H1 (cell line): ENCODE measurements at regions not wholly inside any gene's neighbourhood (a gene's known extent, or its start where the extent isn't known, plus 50 kb on each side); places are given as distances from the start of the nearest gene placed in this dataset.

Experiments used
- CTCF ChIA-PET: fragments of 300-600 bp; sonication (Branson Sonifier 250); formaldehyde crosslinking; loops from one replicate; lab custom pipeline; 2021; ENCODE audit not compliant: partially characterized antibody; lab: Charles Lee
- POLR2A ChIA-PET: fragments of 300-600 bp; sonication (Branson Sonifier 250); formaldehyde crosslinking; loops from one replicate; lab custom pipeline; 2021; ENCODE audit warnings: inconsistent platforms; ENCODE audit not compliant: partially characterized antibody; lab: Charles Lee
- DNase-seq, 2 experiments: peaks; one replicate each; pipeline versions ENCODE4 v3.0.0 to v3.0.0-alpha.2; 2010 to 2022; ENCODE audit warnings: low spot score in 2 of 2, low read depth in 1 of 2, mixed read lengths in 1 of 2
- FAIRE-seq: peaks from 2 replicates; lab custom pipeline; 2011; peaks lifted over from hg19 to GRCh38; lab: Jason Lieb, UNC
- H2AFZ ChIP-seq: 2 replicates; pipeline ENCODE4 v1.8.1; 2012; ENCODE audit warnings: low read length, inconsistent platforms
- H2AK5ac ChIP-seq: 2 replicates; pipeline ENCODE4 v1.6.1; 2013; ENCODE audit warnings: low read depth, low read length
- H2BK120ac ChIP-seq: replicated peaks from 2 replicates; pipeline ENCODE3; 2013; ENCODE audit warnings: low read depth, low read length, inconsistent platforms
- H2BK12ac ChIP-seq: 2 replicates; pipeline ENCODE4 v1.6.1; 2013; ENCODE audit warnings: low read depth, low read length
- H2BK15ac ChIP-seq: 2 replicates; pipeline ENCODE4 v1.6.1; 2013; ENCODE audit warnings: low read length
- H2BK20ac ChIP-seq: 2 replicates; pipeline ENCODE4 v1.6.1; 2013; ENCODE audit warnings: low read length
- H2BK5ac ChIP-seq: 2 replicates; pipeline ENCODE4 v1.6.1; 2013; ENCODE audit warnings: low read depth, low read length
- H3K14ac ChIP-seq: 2 replicates; pipeline ENCODE4 v1.6.1; 2013; ENCODE audit warnings: inconsistent platforms; ENCODE audit not compliant: insufficient read length
- H3K18ac ChIP-seq: 2 replicates; pipeline ENCODE4 v1.6.1; 2013; ENCODE audit warnings: low read length; ENCODE audit errors: extremely low read depth
- H3K23ac ChIP-seq: 2 replicates; pipeline ENCODE4 v1.6.1; 2013; ENCODE audit warnings: inconsistent platforms; ENCODE audit not compliant: insufficient read length
- H3K23me2 ChIP-seq: 2 replicates; pipeline ENCODE4 v1.6.1; 2013; ENCODE audit warnings: low read depth, low read length
- H3K27ac ChIP-seq: 2 replicates; pipeline ENCODE4 v1.6.1; 2011; ENCODE audit warnings: low read depth, low read length, inconsistent platforms
- H3K27me3 ChIP-seq, 4 experiments: replicated peaks in 1 of 4; 1 replicate in 1 of 4; 2 replicates in 3 of 4; pipeline versions ENCODE4 v1.6.1 to v1.8.1; 2011 to 2013; ENCODE audit warnings: low read length in 3 of 4, mild to moderate bottlenecking in 3 of 4, inconsistent platforms in 2 of 4, mixed read lengths in 2 of 4, moderate library complexity in 1 of 4; ENCODE audit not compliant: control insufficient read depth in 3 of 4, insufficient read depth in 3 of 4; ENCODE audit errors: extremely low read depth in 1 of 4
- H3K36me3 ChIP-seq, 4 experiments: 2 replicates each; pipeline versions ENCODE4 v1.6.1 to v1.8.1; 2011 to 2013; ENCODE audit warnings: mild to moderate bottlenecking in 4 of 4, low read length in 3 of 4, moderate library complexity in 2 of 4, control low read depth in 1 of 4, inconsistent platforms in 1 of 4; ENCODE audit not compliant: insufficient read depth in 4 of 4, control insufficient read depth in 2 of 4
- H3K4ac ChIP-seq: replicated peaks from 2 replicates; pipeline ENCODE3; 2013; ENCODE audit warnings: low read length, low read depth, mixed read lengths, inconsistent platforms; ENCODE audit not compliant: insufficient read length
- H3K4me1 ChIP-seq, 4 experiments: replicated peaks in 1 of 4; 1 replicate in 1 of 4; 2 replicates in 3 of 4; pipeline versions ENCODE4 v1.6.1 to v1.8.1; 2011 to 2013; ENCODE audit warnings: low read length in 3 of 4, inconsistent platforms in 2 of 4, mixed read lengths in 1 of 4; ENCODE audit not compliant: insufficient read depth in 4 of 4, control insufficient read depth in 3 of 4
- H3K4me2 ChIP-seq, 2 experiments: 2 replicates each; pipeline versions ENCODE4 v1.6.1 to v1.8.1; 2011 to 2013; ENCODE audit warnings: low read depth in 2 of 2, low read length in 2 of 2, control low read depth in 1 of 2, inconsistent platforms in 1 of 2, mild to moderate bottlenecking in 1 of 2; ENCODE audit not compliant: insufficient read depth in 1 of 2
- H3K4me3 ChIP-seq, 4 experiments: fragments of 200-600, 300-600 bp in 1 of 4; sonication (generic), shearing (Covaris generic), sonication (Bioruptor Twin) in 1 of 4; 2 replicates each; pipeline versions ENCODE4 v1.5.1 to v1.8.1; 2011 to 2016; ENCODE audit warnings: low read length in 4 of 4, low read depth in 3 of 4, control low read depth in 2 of 4, inconsistent platforms in 2 of 4, mild to moderate bottlenecking in 2 of 4, mixed read lengths in 1 of 4, moderate library complexity in 1 of 4; ENCODE audit not compliant: insufficient read depth in 2 of 4; ENCODE audit errors: extremely low read depth in 1 of 4
- H3K56ac ChIP-seq: replicated peaks from 2 replicates; pipeline ENCODE3; 2013; ENCODE audit warnings: low read depth, mild to moderate bottlenecking, mixed read lengths, low read length, inconsistent platforms; ENCODE audit not compliant: insufficient read length
- H3K79me1 ChIP-seq: 2 replicates; pipeline ENCODE4 v1.6.1; 2013; ENCODE audit warnings: low read depth, low read length, control low read depth
- H3K79me2 ChIP-seq, 2 experiments: 2 replicates each; pipeline versions ENCODE4 v1.6.1 to v1.8.1; 2012 to 2013; ENCODE audit warnings: low read length in 2 of 2, mild to moderate bottlenecking in 2 of 2, inconsistent platforms in 1 of 2; ENCODE audit not compliant: insufficient read depth in 2 of 2, control insufficient read depth in 1 of 2
- H3K9ac ChIP-seq, 4 experiments: replicated peaks in 1 of 4; 1 replicate in 1 of 4; 2 replicates in 3 of 4; pipeline versions ENCODE4 v1.6.1 to v1.8.1; 2011 to 2013; ENCODE audit warnings: low read depth in 3 of 4, low read length in 3 of 4, control low read depth in 2 of 4, mild to moderate bottlenecking in 2 of 4, moderate library complexity in 2 of 4, inconsistent platforms in 1 of 4; ENCODE audit errors: extremely low read depth in 1 of 4
- H3K9me3 ChIP-seq, 2 experiments: 2 replicates each; pipeline versions ENCODE4 v1.6.1 to v1.8.1; 2012 to 2013; ENCODE audit warnings: mild to moderate bottlenecking in 2 of 2, moderate library complexity in 2 of 2, control low read depth in 1 of 2, inconsistent platforms in 1 of 2, low read depth in 1 of 2, low read length in 1 of 2, mixed read lengths in 1 of 2; ENCODE audit not compliant: insufficient read depth in 2 of 2
- H4K20me1 ChIP-seq, 2 experiments: replicated peaks in 1 of 2; 2 replicates each; pipeline versions ENCODE3 to v1.8.1; 2011 to 2013; ENCODE audit warnings: inconsistent platforms in 2 of 2, low read length in 2 of 2, mild to moderate bottlenecking in 1 of 2; ENCODE audit not compliant: insufficient read depth in 2 of 2, control insufficient read depth in 1 of 2
- H4K5ac ChIP-seq: 2 replicates; pipeline ENCODE4 v1.6.1; 2013; ENCODE audit warnings: low read length, low read depth, mixed read lengths, inconsistent platforms; ENCODE audit not compliant: insufficient read length
- H4K8ac ChIP-seq: 2 replicates; pipeline ENCODE4 v1.8.0; 2013; ENCODE audit warnings: mild to moderate bottlenecking, moderate library complexity, low read length, inconsistent platforms; ENCODE audit not compliant: insufficient read depth; ENCODE audit errors: extremely low read depth
- H4K91ac ChIP-seq: replicated peaks from 2 replicates; pipeline ENCODE3; 2013; ENCODE audit warnings: low read length, mixed read lengths, inconsistent platforms; ENCODE audit not compliant: insufficient read length
- CHD1 ChIP-seq: IDR thresholded peaks from 2 replicates; pipeline ENCODE4 v1.6.1; 2012; ENCODE audit warnings: low read depth, low read length, improper control_type of control experiment
- JUN ChIP-seq: IDR thresholded peaks from 2 replicates; pipeline ENCODE4 v1.6.1; 2011; ENCODE audit warnings: low read depth, mild to moderate bottlenecking, improper control_type of control experiment, low read length
- SP1 ChIP-seq: IDR thresholded peaks from 2 replicates; pipeline ENCODE4 v1.6.1; 2011; ENCODE audit warnings: low read depth, low read length
- WGBS, 2 experiments: shearing (Covaris generic) in 1 of 2; methylation state at CpG; one replicate each; pipeline versions ENCODE4 v1.1.6 to v1.1.7; 2013 to 2015; ENCODE audit warnings: low lambda C conversion rate in 2 of 2, mixed read lengths in 2 of 2, inconsistent platforms in 1 of 2, low coverage in 1 of 2, missing lambda C conversion rate in 1 of 2; ENCODE audit not compliant: insufficient replicate concordance in 2 of 2, insufficient coverage in 1 of 2, insufficient read length in 1 of 2; ENCODE audit errors: extremely low coverage in 1 of 2, missing lambda C conversion rate in 1 of 2; 5-methylcytosine and 5-hydroxymethylcytosine counted together

DNA sequence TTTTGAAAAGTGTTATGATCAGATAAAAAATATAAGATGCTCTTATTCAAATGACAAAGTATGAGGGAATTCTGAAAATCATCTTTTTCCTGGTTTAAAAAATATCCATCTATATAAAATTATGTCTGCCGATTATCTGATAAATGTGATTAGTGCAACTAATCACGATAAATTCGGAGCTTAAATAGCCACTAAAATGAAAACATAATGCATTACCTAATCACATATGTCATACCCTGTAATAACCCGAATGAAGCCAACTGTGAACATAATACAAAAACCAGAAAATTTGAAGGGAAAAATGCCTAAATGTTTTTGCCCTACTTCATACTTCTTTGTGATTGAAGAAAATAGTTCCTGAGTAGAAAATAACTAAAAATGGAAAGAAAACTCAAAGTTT is 808.4 kb upstream of the LUZP2 start:
- no peak overlapping the region for H4K91ac ChIP-seq
- H3K9ac ChIP-seq: no peak overlapping the region
- POLR2A ChIA-PET: no interaction called here
- H2AFZ ChIP-seq: no peak overlapping the region
- H3K23ac ChIP-seq: no peak overlapping the region
- H3K4me3 ChIP-seq: no peak overlapping the region
- H2AK5ac ChIP-seq: no peak overlapping the region
- FAIRE-seq: no peak
- DNase-seq: no peak
- no peaks in the 10 kb centered on the region for H3K79me1 ChIP-seq
- 88% methylated on average over 4 of the region's 4 CpGs; no CpG with 5 or more reads in 1 of the 2 experiments for whole genome bisulfite sequencing, 2 experiments
- peaks cover 0 to 3% (median 0%) of the 10 kb centered on the region in 4 experiments; a peak in 1 of 7 replicates for H3K4me1 ChIP-seq
- TF ChIP-seq CHD1 (no peak), SP1 (no peak), JUN (no peak)
- TF ChIP-seq, all 59 proteins: peak for 0
- H3K36me3 ChIP-seq: no peaks in the 10 kb centered on the region
- H4K5ac ChIP-seq: no peak overlapping the region
- no peaks in the 10 kb centered on the region for H3K9me3 ChIP-seq
- H2BK5ac ChIP-seq: no peak overlapping the region
- H4K20me1 ChIP-seq: no peaks in the 10 kb centered on the region
- no peak overlapping the region for H2BK120ac ChIP-seq
- no peak overlapping the region for H3K27ac ChIP-seq
- H2BK12ac ChIP-seq: no peak overlapping the region
- CTCF ChIA-PET: no interaction called here
- no peaks in the 10 kb centered on the region for H3K79me2 ChIP-seq
- no peak overlapping the region for H4K8ac ChIP-seq
- H3K4ac ChIP-seq: no peak overlapping the region
- H3K27me3 ChIP-seq: no peaks in the 10 kb centered on the region
- H3K14ac ChIP-seq: no peak overlapping the region
- H2BK20ac ChIP-seq: no peak overlapping the region
- H3K56ac ChIP-seq: no peak overlapping the region
- no peak overlapping the region for H2BK15ac ChIP-seq
- H3K4me2 ChIP-seq: no peak overlapping the region
- no peak overlapping the region for H3K18ac ChIP-seq
- no peaks in the 10 kb centered on the region for H3K23me2 ChIP-seq
